ENCODE measurements at regions not wholly inside any gene's neighbourhood (a gene's known extent, or its start where the extent isn't known, plus 50 kb on each side); places are given as distances from the start of the nearest gene placed in this dataset.

- Histone ChIP-seq H2AFZ (ENCODE audit: low read depth, low read length) (peak overlapping the region; percentile 93), H3K9me1 (ENCODE audit: control insufficient read depth, insufficient read depth, low read length) (no peaks in the 10 kb centered on the region), H4K20me1 (replicated peaks; ENCODE audit: control insufficient read depth, insufficient read depth, low read length) (no peaks in the 10 kb centered on the region), H3K27me3 (ENCODE audit: control insufficient read depth in 2 of 2, insufficient read depth in 2 of 2, low read length in 2 of 2) (no peaks in the 10 kb centered on the region; a peak in 1 of 5 replicates), H3K9me3 (replicated peaks; ENCODE audit: control insufficient read depth, insufficient read depth, low read depth, low read length) (no peaks in the 10 kb centered on the region; the same call in 1 of the 2 replicates), H3K36me3 (ENCODE audit: control insufficient read depth, insufficient read depth, low read length) (no peaks in the 10 kb centered on the region), H3K9ac (ENCODE audit: insufficient read depth in 1 of 2, low read depth in 2 of 2, low read length in 2 of 2) (no peak overlapping the region), H3K4me1 (replicated peaks in 1 of 2; ENCODE audit: control insufficient read depth in 2 of 2, insufficient read depth in 2 of 2, low read length in 2 of 2) (peaks cover 6 to 15% of the 10 kb centered on the region in 2 experiments; a peak in 4 of 5 replicates), H3K79me2 (ENCODE audit: control insufficient read depth, insufficient read depth, low read length) (no peaks in the 10 kb centered on the region), H3K4me2 (ENCODE audit: insufficient read depth, low read length) (peak overlapping the region; percentile 89; the same call in 1 of the 2 replicates), H3K4me3 (no peak overlapping the region), H3K27ac (ENCODE audit: extremely low read depth, low read depth, low read length) (no peak overlapping the region)
- CTCF ChIA-PET (ENCODE audit: low intra/inter-chr PET ratio), result interaction anchor here (0.6 to 0.7 kb wide), 2 partner anchors 156 to 411 kb away, joined by 3 read pairs; no protein-coding TSS in a partner anchor
- intact Hi-C loops (cut with micrococcal nuclease) (no loop called here), in situ Hi-C loops (cut with MboI) (no loop called here)
- BruUV-seq (replicated peaks), result no TSS peak
- POLR2A ChIA-PET, result interaction anchor here (0.7 to 1.3 kb wide), 2 partner anchors 33 to 203 kb away, joined by 3 to 5 read pairs; no protein-coding TSS in a partner anchor
- FAIRE-seq (peak; percentile 69), DNase-seq (ENCODE audit: extremely low read depth in 1 of 4, low spot score in 3 of 4) (no peak), ATAC-seq (no peak; the same call in 2 of the 3 replicates)
- WGBS (ENCODE audit: insufficient coverage, low coverage, missing lambda C conversion rate), result 53% methylated on average over 6 of the region's 7 CpGs
- TF ChIP-seq ZNF436 (CRISPR knock-in tag; IDR thresholded peaks at IDR 0.05) (no peak), ESRRB (CRISPR knock-in tag; IDR thresholded peaks at IDR 0.05; ENCODE audit: borderline replicate concordance) (no peak), MITF (IDR thresholded peaks at IDR 0.05) (no peak), U2AF2 (optimal IDR thresholded peaks at IDR 0.05; ENCODE audit: low read depth, low read length) (no peak), ZNF830 (CRISPR knock-in tag; IDR thresholded peaks at IDR 0.05) (no peak), PRDM10 (IDR thresholded peaks at IDR 0.05; ENCODE audit: partially characterized antibody) (no peak), ZNF740 (CRISPR knock-in tag; IDR thresholded peaks at IDR 0.05) (no peak), ZNF740 (tag; IDR thresholded peaks at IDR 0.05) (no peak)
Observed at GRCh38 chr2:118773826-118774225, 73.6 kb downstream of the EN1 start.

Data from K562 (cell line).